GM23338 (cell line): ENCODE measurements at regions not wholly inside any gene's neighbourhood (a gene's known extent, or its start where the extent isn't known, plus 50 kb on each side); places are given as distances from the start of the nearest gene placed in this dataset.

Source experiments
- ATAC-seq: fragments of 200-7000 bp; cut with Tn5 transposase; 3 replicates; pipeline ENCODE4 v1.9.1; 2020
- DNase-seq: peaks from one replicate; pipeline ENCODE4 v3.0.0-alpha.2; 2015; ENCODE audit warnings: low spot score
- H2AFZ ChIP-seq: fragments of 200-600 bp; sonication (generic); 2 replicates; pipeline ENCODE4 v1.8.0; 2016; ENCODE audit warnings: antibody characterized with exemption, mild to moderate bottlenecking, moderate library complexity
- H3F3A ChIP-seq: fragments of 200-600 bp; sonication (generic); replicated peaks from 2 replicates; pipeline ENCODE4 v1.8.0; 2017; ENCODE audit warnings: antibody characterized with exemption, mixed run types, low read depth
- H3K27ac ChIP-seq: fragments of 200-600 bp; sonication (generic); 2 replicates; pipeline ENCODE4 v1.6.1; 2016; ENCODE audit warnings: low read depth
- H3K27me3 ChIP-seq: fragments of 200-600 bp; sonication (generic); 2 replicates; pipeline ENCODE4 v1.8.0; 2016; ENCODE audit warnings: mild to moderate bottlenecking, mixed run types, moderate library complexity; ENCODE audit not compliant: insufficient read depth
- H3K36me3 ChIP-seq: fragments of 200-600 bp; sonication (generic); 2 replicates; pipeline ENCODE4 v1.8.0; 2016; ENCODE audit warnings: mild to moderate bottlenecking; ENCODE audit not compliant: insufficient read depth
- H3K4me1 ChIP-seq: fragments of 200-600 bp; sonication (generic); 2 replicates; pipeline ENCODE4 v1.8.0; 2016; ENCODE audit warnings: mild to moderate bottlenecking, moderate library complexity; ENCODE audit not compliant: insufficient read depth
- H3K4me2 ChIP-seq: fragments of 200-600 bp; sonication (generic); 2 replicates; pipeline ENCODE4 v1.7.1; 2017; ENCODE audit warnings: mixed run types
- H3K4me3 ChIP-seq: fragments of 200-600 bp; sonication (generic); 2 replicates; pipeline ENCODE4 v1.6.1; 2016; ENCODE audit warnings: mixed run types
- H3K79me2 ChIP-seq: fragments of 200-600 bp; sonication (generic); replicated peaks from 2 replicates; pipeline ENCODE4 v1.8.0; 2017; ENCODE audit warnings: mild to moderate bottlenecking; ENCODE audit not compliant: insufficient read depth
- H3K9me2 ChIP-seq: fragments of 200-600 bp; sonication (generic); 2 replicates; pipeline ENCODE4 v1.8.0; 2017; ENCODE audit not compliant: insufficient read depth
- H4K20me1 ChIP-seq: fragments of 200-600 bp; sonication (generic); replicated peaks from 2 replicates; pipeline ENCODE4 v1.8.0; 2017; ENCODE audit warnings: mild to moderate bottlenecking; ENCODE audit not compliant: insufficient read depth
- H3K27ac Mint-ChIP-seq: 2 replicates; pipeline ENCODE4 v1.8.0; 2020; ENCODE audit warnings: inconsistent platforms, mild to moderate bottlenecking, moderate library complexity, mixed read lengths
- H3K27me3 Mint-ChIP-seq: 3 replicates; pipeline ENCODE4 v1.8.0; 2022; ENCODE audit warnings: low read depth, mild to moderate bottlenecking, moderate library complexity, mixed read lengths, inconsistent platforms; ENCODE audit not compliant: insufficient read depth, poor library complexity
- H3K36me3 Mint-ChIP-seq: 3 replicates; pipeline ENCODE4 v1.8.0; 2021; ENCODE audit warnings: low read depth, mild to moderate bottlenecking, inconsistent platforms, moderate library complexity, mixed read lengths
- H3K4me1 Mint-ChIP-seq: 3 replicates; pipeline ENCODE4 v1.8.0; 2020; ENCODE audit warnings: mild to moderate bottlenecking, inconsistent platforms, mixed read lengths
- H3K4me3 Mint-ChIP-seq: 3 replicates; pipeline ENCODE4 v1.8.0; 2021; ENCODE audit warnings: moderate library complexity, mild to moderate bottlenecking, inconsistent platforms, mixed read lengths
- H3K9me3 Mint-ChIP-seq: 3 replicates; pipeline ENCODE4 v1.8.0; 2020; ENCODE audit warnings: moderate library complexity, mild to moderate bottlenecking, inconsistent platforms, mixed read lengths
- CREB1 ChIP-seq: fragments of 250-450 bp; sonication (Bioruptor Pico); IDR thresholded peaks from 2 replicates; pipeline ENCODE4 v1.5.0; 2020; ENCODE audit warnings: low read depth, mild to moderate bottlenecking, moderate library complexity
- CTCF ChIP-seq, 2 experiments: fragments of 200-600 bp in 1 of 2; sonication (generic) in 1 of 2; conservative IDR thresholded peaks; 2 replicates each; pipeline versions ENCODE4 v1.5.1 to v1.6.1; 2016 to 2017; ENCODE audit warnings: antibody characterized with exemption in 2 of 2, low read depth in 2 of 2, mild to moderate bottlenecking in 2 of 2, moderate library complexity in 1 of 2
- ETS1 ChIP-seq: IDR thresholded peaks from 2 replicates; pipeline ENCODE4 v1.6.1; 2016; ENCODE audit warnings: antibody characterized with exemption
- EZH2 ChIP-seq: fragments of 200-600 bp; sonication (generic); IDR thresholded peaks from one replicate; pipeline ENCODE4 v1.8.0; 2017; ENCODE audit warnings: antibody characterized with exemption, mild to moderate bottlenecking, low read depth; ENCODE audit not compliant: unreplicated experiment
- EZH2phosphoT487 ChIP-seq: fragments of 200-600 bp; sonication (generic); IDR thresholded peaks from one replicate; pipeline ENCODE4 v1.8.1; 2018; ENCODE audit warnings: antibody characterized with exemption; ENCODE audit not compliant: unreplicated experiment
- JUNB ChIP-seq: IDR thresholded peaks from one replicate; pipeline ENCODE4 v1.6.1; 2016; ENCODE audit warnings: antibody characterized with exemption; ENCODE audit not compliant: unreplicated experiment
- NANOG ChIP-seq: IDR thresholded peaks from 2 replicates; pipeline ENCODE4 v1.6.1; 2016; ENCODE audit warnings: antibody characterized with exemption, borderline replicate concordance
- POLR2AphosphoS5 ChIP-seq: IDR thresholded peaks from 2 replicates; pipeline ENCODE4 v1.6.1; 2016; ENCODE audit warnings: antibody characterized with exemption, low read depth
- REST ChIP-seq: IDR thresholded peaks from one replicate; pipeline ENCODE4 v1.6.1; 2018; ENCODE audit warnings: antibody characterized with exemption; ENCODE audit not compliant: unreplicated experiment
- STAT1 ChIP-seq: IDR thresholded peaks from one replicate; pipeline ENCODE4 v1.6.1; 2016; ENCODE audit warnings: antibody characterized with exemption; ENCODE audit not compliant: unreplicated experiment
- ZNF114 ChIP-seq: fragments of 250-450 bp; sonication (Bioruptor Pico); IDR thresholded peaks from 2 replicates; pipeline ENCODE4 v1.5.0; 2020; ENCODE audit warnings: mild to moderate bottlenecking, moderate library complexity
- ZNF331 ChIP-seq: fragments of 250-450 bp; sonication (Bioruptor Pico); IDR thresholded peaks from 2 replicates; pipeline ENCODE4 v1.5.0; 2020; ENCODE audit warnings: low read depth, mild to moderate bottlenecking, moderate library complexity
- ZNF462 ChIP-seq: fragments of 250-450 bp; sonication (Bioruptor Pico); IDR thresholded peaks from 2 replicates; pipeline ENCODE4 v1.5.0; 2020; ENCODE audit warnings: mild to moderate bottlenecking, moderate library complexity

GRCh38 chr4:72820107-72820506 is 249.4 kb downstream of the COX18 start:
- H4K20me1 ChIP-seq, result no peaks in the 10 kb centered on the region
- no peak overlapping the region for H3K27ac ChIP-seq
- no peak overlapping the region for H3K4me3 ChIP-seq
- DNase-seq (no peak), ATAC-seq (no peak)
- no peak overlapping the region for H3K4me2 ChIP-seq
- no peaks in the 10 kb centered on the region for H3F3A ChIP-seq
- Mint-ChIP-seq H3K4me1 (no peaks in the 10 kb centered on the region), H3K27me3 (peaks cover 1% of the 10 kb centered on the region), H3K4me3 (no peak overlapping the region), H3K36me3 (no peaks in the 10 kb centered on the region), H3K27ac (no peak overlapping the region), H3K9me3 (no peaks in the 10 kb centered on the region; the same call in 2 of the 3 replicates)
- no peaks in the 10 kb centered on the region for H3K9me2 ChIP-seq
- H3K79me2 ChIP-seq, result no peaks in the 10 kb centered on the region
- no peaks in the 10 kb centered on the region for H3K4me1 ChIP-seq
- no peaks in the 10 kb centered on the region for H3K27me3 ChIP-seq
- no peak overlapping the region for H2AFZ ChIP-seq
- no peak for TF ChIP-seq ZNF462 (CRISPR knock-in tag)
- TF ChIP-seq REST, result no peak
- TF ChIP-seq EZH2, result no peak
- no peak for TF ChIP-seq CREB1 (CRISPR knock-in tag)
- TF ChIP-seq ZNF331 (CRISPR knock-in tag), result no peak
- TF ChIP-seq POLR2AphosphoS5, result no peak
- TF ChIP-seq JUNB, result no peak
- no peak for TF ChIP-seq NANOG
- no peak for TF ChIP-seq STAT1
- no peak for TF ChIP-seq CTCF (conservative IDR thresholded peaks at IDR 0.05; ENCODE audit: low read depth in 2 of 2)
- no peak for TF ChIP-seq ETS1
- no peak for TF ChIP-seq EZH2phosphoT487
- TF ChIP-seq ZNF114 (CRISPR knock-in tag), result no peak
- H3K36me3 ChIP-seq, result no peaks in the 10 kb centered on the region
